HFF-Myc (cell line): ENCODE measurements at regions not wholly inside any gene's neighbourhood (a gene's known extent, or its start where the extent isn't known, plus 50 kb on each side); places are given as distances from the start of the nearest gene placed in this dataset.
A peak's percentile ranks its signal among the peaks of the same experiment; 100 is the strongest.

ENCODE experiments used
- DNase-seq: peaks from one replicate; pipeline ENCODE4 v3.0.0-alpha.2; 2011; ENCODE audit warnings: low read depth; ENCODE audit errors: extremely low read depth
- H3K4me3 ChIP-seq: replicated peaks from 2 replicates; pipeline ENCODE4 v1.5.1; 2011; ENCODE audit warnings: low read depth, mild to moderate bottlenecking, control low read depth, low read length
- CTCF ChIP-seq: IDR thresholded peaks from 2 replicates; pipeline ENCODE4 v1.5.1; 2012; ENCODE audit warnings: mild to moderate bottlenecking, low read depth, low read length, control low read depth; ENCODE audit errors: missing control alignments

GRCh38 chr21:26776310-26777021, 68.7 kb downstream of the ADAMTS1 start:
- no peak overlapping the region for H3K4me3 ChIP-seq
- no peak for DNase-seq
- TF ChIP-seq CTCF: no peak

DNA sequence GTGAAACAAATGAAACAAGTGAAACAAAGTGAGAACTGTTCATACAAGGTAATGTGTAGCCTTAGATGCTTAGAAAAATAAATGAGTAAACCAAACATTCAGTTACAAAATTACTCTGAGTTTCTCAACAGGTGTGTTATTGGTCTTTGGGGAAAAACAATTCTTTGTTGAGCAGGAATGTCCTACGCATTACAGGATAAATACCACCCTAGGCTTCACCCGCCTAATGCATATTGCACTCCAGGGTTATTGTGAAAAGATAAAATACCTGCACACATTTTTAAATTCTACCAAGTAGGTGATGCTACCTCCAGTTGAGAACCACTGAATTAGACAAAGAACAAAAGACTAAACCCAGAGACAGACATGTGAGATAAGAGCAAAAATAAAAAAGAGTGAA, 72.2 kb downstream of the ADAMTS1 start:
- H3K4me3 ChIP-seq: no peak overlapping the region
- no peak for TF ChIP-seq CTCF
- DNase-seq: no peak

DNA sequence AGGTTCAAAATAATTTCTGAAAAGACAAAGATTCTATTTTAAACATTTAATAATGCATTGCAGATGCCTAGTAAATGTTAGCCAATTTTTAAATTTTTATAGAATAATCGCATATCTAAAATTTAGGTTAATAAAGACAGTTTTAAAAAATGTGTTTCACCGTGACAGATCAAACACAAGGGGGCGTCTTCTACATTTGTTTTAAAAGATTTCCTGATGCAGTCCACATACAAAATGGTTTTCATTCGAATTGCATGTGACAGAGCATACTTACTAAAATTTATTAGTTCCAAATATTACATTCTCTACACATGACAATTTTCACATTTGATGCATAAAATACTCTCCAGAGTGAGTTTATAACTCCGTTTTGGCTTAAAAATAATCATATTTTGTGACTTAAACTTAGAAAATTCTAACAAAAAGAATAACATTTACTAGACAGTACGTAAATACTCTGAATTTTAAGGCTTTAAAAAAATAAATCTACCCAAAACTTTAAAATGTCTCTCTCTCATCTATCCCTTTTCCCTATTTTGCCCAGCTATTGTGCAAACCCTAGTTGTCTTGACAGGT, 75.5 kb downstream of the ADAMTS1 start:
- DNase-seq: no peak
- no peak overlapping the region for H3K4me3 ChIP-seq
- peak; percentile 31 for TF ChIP-seq CTCF

GRCh38 chr21:26766826-26767325, 78.3 kb downstream of the ADAMTS1 start:
- DNase-seq: no peak
- TF ChIP-seq CTCF: no peak
- no peak overlapping the region for H3K4me3 ChIP-seq

GRCh38 chr21:26761174-26761915, 83.9 kb downstream of the ADAMTS1 start:
- DNase-seq: no peak
- TF ChIP-seq CTCF: no peak
- H3K4me3 ChIP-seq: no peak overlapping the region

DNA sequence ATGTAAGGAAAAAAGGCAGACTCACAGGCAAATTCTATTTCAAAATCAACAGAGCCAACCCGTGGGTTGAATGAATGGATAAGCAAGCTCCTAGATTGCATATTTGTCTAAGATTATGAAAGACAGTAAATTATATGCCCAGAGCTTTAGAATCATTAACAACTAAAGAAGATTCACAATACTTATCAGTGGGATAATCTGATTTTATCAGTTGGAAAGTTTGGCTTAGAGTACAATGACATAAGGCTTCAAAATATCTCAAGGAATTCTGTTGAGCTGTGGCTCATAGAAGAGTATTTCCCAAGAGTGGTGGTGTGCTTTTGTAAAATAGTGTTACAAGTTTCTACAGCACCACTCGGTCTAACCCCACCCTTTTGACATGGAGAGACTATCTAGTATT, 85.5 kb downstream of the ADAMTS1 start:
- no peak for TF ChIP-seq CTCF
- DNase-seq: no peak
- no peak overlapping the region for H3K4me3 ChIP-seq
